ENCODE measurements at regions not wholly inside any gene's neighbourhood (a gene's known extent, or its start where the extent isn't known, plus 50 kb on each side); places are given as distances from the start of the nearest gene placed in this dataset.

DNA sequence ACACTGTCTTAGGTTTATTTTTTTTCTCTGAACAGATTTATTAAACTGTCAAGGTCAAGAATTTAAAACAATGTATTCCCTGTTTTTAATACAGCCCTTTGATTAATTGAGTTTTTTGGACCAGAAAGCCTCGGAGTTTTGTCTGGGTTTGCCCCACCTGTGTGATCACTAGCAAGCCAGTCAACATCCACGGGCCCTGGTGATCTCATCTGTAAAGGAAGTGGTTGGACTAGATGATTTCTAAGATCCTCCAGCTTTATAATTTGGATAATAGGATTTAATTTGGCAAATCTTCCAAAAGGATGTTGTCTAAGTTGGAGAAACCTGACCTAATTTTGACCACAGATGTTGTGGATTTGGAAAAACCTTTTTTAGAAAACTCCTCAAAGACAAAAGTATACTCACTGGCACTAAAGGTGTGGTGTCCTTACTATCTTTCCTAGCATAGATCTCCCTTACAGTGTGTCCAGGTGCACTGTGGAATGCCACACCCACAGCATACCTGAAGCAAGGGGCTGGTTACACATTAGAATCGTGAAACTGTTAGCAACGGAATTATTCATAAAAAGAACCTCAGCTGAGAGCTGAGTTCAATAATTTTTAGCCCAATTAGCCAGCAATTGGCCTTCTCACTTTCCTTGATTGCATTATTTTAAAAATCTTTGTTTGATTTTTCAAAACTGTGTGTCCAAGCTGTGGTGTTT, 195.6 kb upstream of the ELL2 start:
- TF ChIP-seq, protein P1, sequence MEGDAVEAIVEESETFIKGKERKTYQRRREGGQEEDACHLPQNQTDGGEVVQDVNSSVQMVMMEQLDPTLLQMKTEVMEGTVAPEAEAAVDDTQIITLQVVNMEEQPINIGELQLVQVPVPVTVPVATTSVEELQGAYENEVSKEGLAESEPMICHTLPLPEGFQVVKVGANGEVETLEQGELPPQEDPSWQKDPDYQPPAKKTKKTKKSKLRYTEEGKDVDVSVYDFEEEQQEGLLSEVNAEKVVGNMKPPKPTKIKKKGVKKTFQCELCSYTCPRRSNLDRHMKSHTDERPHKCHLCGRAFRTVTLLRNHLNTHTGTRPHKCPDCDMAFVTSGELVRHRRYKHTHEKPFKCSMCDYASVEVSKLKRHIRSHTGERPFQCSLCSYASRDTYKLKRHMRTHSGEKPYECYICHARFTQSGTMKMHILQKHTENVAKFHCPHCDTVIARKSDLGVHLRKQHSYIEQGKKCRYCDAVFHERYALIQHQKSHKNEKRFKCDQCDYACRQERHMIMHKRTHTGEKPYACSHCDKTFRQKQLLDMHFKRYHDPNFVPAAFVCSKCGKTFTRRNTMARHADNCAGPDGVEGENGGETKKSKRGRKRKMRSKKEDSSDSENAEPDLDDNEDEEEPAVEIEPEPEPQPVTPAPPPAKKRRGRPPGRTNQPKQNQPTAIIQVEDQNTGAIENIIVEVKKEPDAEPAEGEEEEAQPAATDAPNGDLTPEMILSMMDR (IDR thresholded peaks at IDR 0.05) = no peak
- TF ChIP-seq EP300 (IDR thresholded peaks at IDR 0.05) = no peak
